ENCODE measurements at regions not wholly inside any gene's neighbourhood (a gene's known extent, or its start where the extent isn't known, plus 50 kb on each side); places are given as distances from the start of the nearest gene placed in this dataset.

- no peak for TF ChIP-seq CTCF (IDR thresholded peaks at IDR 0.05; ENCODE audit: low read depth, low read length, missing control alignments)
- no peak overlapping the region for H3K4me3 ChIP-seq (ENCODE audit: low read depth, low read length)
- DNase-seq (ENCODE audit: low read depth) = no peak
These were observed 982.5 kb upstream of the CDH8 start for GRCh38 chr16:63018581-63019223.

- DNase-seq (ENCODE audit: low read depth) = no peak
- no peak for TF ChIP-seq CTCF (IDR thresholded peaks at IDR 0.05; ENCODE audit: low read depth, low read length, missing control alignments)
- H3K4me3 ChIP-seq (ENCODE audit: low read depth, low read length) = no peak overlapping the region
These were observed 972.5 kb upstream of the CDH8 start for GRCh38 chr16:63008688-63009087.

GRCh38 chr16:63005356-63005755 lies 969.1 kb upstream of the CDH8 start:
- TF ChIP-seq CTCF (IDR thresholded peaks at IDR 0.05; ENCODE audit: low read depth, low read length, missing control alignments) = no peak
- DNase-seq (ENCODE audit: low read depth) = no peak
- H3K4me3 ChIP-seq (ENCODE audit: low read depth, low read length) = no peak overlapping the region

GRCh38 chr16:62989480-62989879 lies 953.2 kb upstream of the CDH8 start:
- no peak for TF ChIP-seq CTCF (IDR thresholded peaks at IDR 0.05; ENCODE audit: low read depth, low read length, missing control alignments)
- no peak for DNase-seq (ENCODE audit: low read depth)
- no peak overlapping the region for H3K4me3 ChIP-seq (ENCODE audit: low read depth, low read length)

- DNase-seq (ENCODE audit: low read depth) = no peak
- H3K4me3 ChIP-seq (ENCODE audit: low read depth, low read length) = no peak overlapping the region
- no peak for TF ChIP-seq CTCF (IDR thresholded peaks at IDR 0.05; ENCODE audit: low read depth, low read length, missing control alignments)
These were observed 949.5 kb upstream of the CDH8 start for GRCh38 chr16:62985722-62986121.

- TF ChIP-seq CTCF (IDR thresholded peaks at IDR 0.05; ENCODE audit: low read depth, low read length, missing control alignments) = no peak
- H3K4me3 ChIP-seq (ENCODE audit: low read depth, low read length) = no peak overlapping the region
- DNase-seq (ENCODE audit: low read depth) = no peak
These were observed 942.2 kb upstream of the CDH8 start for GRCh38 chr16:62978451-62978850.

- no peak for TF ChIP-seq CTCF (IDR thresholded peaks at IDR 0.05; ENCODE audit: low read depth, low read length, missing control alignments)
- DNase-seq (ENCODE audit: low read depth) = no peak
These were observed 941.6 kb upstream of the CDH8 start for GRCh38 chr16:62977876-62978275.

More at GRCh38 chr16:62977876-62978275, 941.6 kb upstream of the CDH8 start:
- H3K4me3 ChIP-seq (ENCODE audit: low read depth, low read length) = no peak overlapping the region

Measured in GM12864 (cell line).